Keratinocyte (primary cell): ENCODE measurements at regions not wholly inside any gene's neighbourhood (a gene's known extent, or its start where the extent isn't known, plus 50 kb on each side); places are given as distances from the start of the nearest gene placed in this dataset.

Experiments used
- DNase-seq: peaks from one replicate; pipeline ENCODE4 v3.0.0-alpha.2; 2011; ENCODE audit warnings: low read depth, missing footprints, low spot score
- FAIRE-seq: peaks from 2 replicates; lab custom pipeline; 2011; peaks lifted over from hg19 to GRCh38; lab: Jason Lieb, UNC
- H2AFZ ChIP-seq: 2 replicates; pipeline ENCODE4 v1.6.0; 2012; ENCODE audit warnings: low read length, control low read depth, inconsistent platforms; ENCODE audit not compliant: control insufficient read depth
- H3K27ac ChIP-seq: 2 replicates; pipeline ENCODE4 v1.5.1; 2011; ENCODE audit warnings: low read length; ENCODE audit not compliant: control insufficient read depth, insufficient read depth
- H3K27me3 ChIP-seq: 3 replicates; pipeline ENCODE4 v1.6.0; 2011; ENCODE audit warnings: low read length; ENCODE audit not compliant: control insufficient read depth, insufficient read depth; ENCODE audit errors: extremely low read depth
- H3K36me3 ChIP-seq, 2 experiments: 2 replicates in 1 of 2; 3 replicates in 1 of 2; pipeline ENCODE4 v1.5.1; 2011; ENCODE audit warnings: low read length in 2 of 2, mild to moderate bottlenecking in 1 of 2; ENCODE audit not compliant: control insufficient read depth in 2 of 2, insufficient read depth in 2 of 2; ENCODE audit errors: extremely low read depth in 1 of 2
- H3K4me1 ChIP-seq: 3 replicates; pipeline ENCODE4 v1.5.1; 2011; ENCODE audit warnings: low read length; ENCODE audit not compliant: control insufficient read depth, insufficient read depth; ENCODE audit errors: extremely low read depth
- H3K4me2 ChIP-seq: 3 replicates; pipeline ENCODE4 v1.6.0; 2011; ENCODE audit warnings: low read depth, low read length; ENCODE audit not compliant: control insufficient read depth, insufficient read depth; ENCODE audit errors: extremely low read depth
- H3K4me3 ChIP-seq, 3 experiments: fragments of 200-600 bp in 1 of 3; sonication (generic) in 1 of 3; 2 replicates in 2 of 3; 3 replicates in 1 of 3; pipeline ENCODE4 v1.5.1; 2011 to 2016; ENCODE audit warnings: low read length in 3 of 3, mild to moderate bottlenecking in 3 of 3, control low read depth in 2 of 3, inconsistent platforms in 1 of 3, low read depth in 1 of 3, mixed read lengths in 1 of 3, mixed run types in 1 of 3, moderate library complexity in 1 of 3; ENCODE audit not compliant: control insufficient read depth in 2 of 3, insufficient read depth in 2 of 3; ENCODE audit errors: extremely low read depth in 1 of 3
- H3K79me2 ChIP-seq: 2 replicates; pipeline ENCODE4 v1.6.0; 2012; ENCODE audit warnings: low read length; ENCODE audit not compliant: control insufficient read depth, insufficient read depth
- H3K9ac ChIP-seq: 3 replicates; pipeline ENCODE4 v1.6.0; 2011; ENCODE audit warnings: low read length; ENCODE audit not compliant: control insufficient read depth, insufficient read depth; ENCODE audit errors: extremely low read depth
- H3K9me1 ChIP-seq: 3 replicates; pipeline ENCODE4 v1.6.0; 2011; ENCODE audit warnings: low read length; ENCODE audit not compliant: control insufficient read depth, insufficient read depth; ENCODE audit errors: extremely low read depth
- H3K9me3 ChIP-seq: 2 replicates; pipeline ENCODE4 v1.5.1; 2012; ENCODE audit warnings: low read depth, low read length; ENCODE audit not compliant: control insufficient read depth
- H4K20me1 ChIP-seq: 3 replicates; pipeline ENCODE4 v1.6.0; 2011; ENCODE audit warnings: low read length; ENCODE audit not compliant: control insufficient read depth, insufficient read depth; ENCODE audit errors: extremely low read depth
- CTCF ChIP-seq, 3 experiments: IDR thresholded peaks in 1 of 3; conservative IDR thresholded peaks in 1 of 3; optimal IDR thresholded peaks in 1 of 3; 2 replicates in 2 of 3; 3 replicates in 1 of 3; pipeline versions ENCODE3 to v1.5.1; 2011; ENCODE audit warnings: low read length in 3 of 3, mild to moderate bottlenecking in 3 of 3, moderate library complexity in 2 of 3, control low read depth in 1 of 3, inconsistent platforms in 1 of 3; ENCODE audit not compliant: insufficient read depth in 2 of 3; ENCODE audit errors: extremely low read depth in 1 of 3
- EZH2 ChIP-seq: IDR thresholded peaks from one replicate; pipeline ENCODE4 v1.6.1; 2012; ENCODE audit warnings: inconsistent platforms, mild to moderate bottlenecking, low read length, moderate library complexity
- dilution Hi-C: fragments of 300-500 bp; cut with MboI; formaldehyde crosslinking; loops from one replicate; pipeline ENCODE4 v1.7.0; 2020; ENCODE audit warnings: low sequenced_read_pairs; ENCODE audit not compliant: extremely low pct_ligation_motif_present

- no peaks in the 10 kb centered on the region for H3K4me1 ChIP-seq
- no peak for TF ChIP-seq EZH2
- no peak for TF ChIP-seq CTCF (optimal IDR thresholded peaks at IDR 0.05 in 1 of 3, IDR thresholded peaks at IDR 0.05 in 1 of 3, conservative IDR thresholded peaks at IDR 0.05 in 1 of 3; ENCODE audit: extremely low read depth in 1 of 3, insufficient read depth in 2 of 3, low read length in 3 of 3)
- FAIRE-seq (no peak), DNase-seq (no peak)
- no peaks in the 10 kb centered on the region for H3K9me1 ChIP-seq
- H3K4me2 ChIP-seq, result no peak overlapping the region
- H3K79me2 ChIP-seq, result no peaks in the 10 kb centered on the region
- H4K20me1 ChIP-seq, result no peaks in the 10 kb centered on the region
- H3K36me3 ChIP-seq, result no peaks in the 10 kb centered on the region
- dilution Hi-C loops, result no loop called here
- no peak overlapping the region for H3K4me3 ChIP-seq
- H2AFZ ChIP-seq, result no peak overlapping the region
- no peaks in the 10 kb centered on the region for H3K9me3 ChIP-seq
- no peaks in the 10 kb centered on the region for H3K27me3 ChIP-seq
- no peak overlapping the region for H3K9ac ChIP-seq
- H3K27ac ChIP-seq, result no peak overlapping the region
Observed at GRCh38 chr16:60811657-60812056, 1224.6 kb downstream of the CDH8 start.

GRCh38 chr16:60811051-60811608 lies 1225.1 kb downstream of the CDH8 start:
- H4K20me1 ChIP-seq, result no peaks in the 10 kb centered on the region
- no peaks in the 10 kb centered on the region for H3K9me1 ChIP-seq
- H3K27me3 ChIP-seq, result no peaks in the 10 kb centered on the region
- FAIRE-seq (no peak), DNase-seq (no peak)
- no peaks in the 10 kb centered on the region for H3K36me3 ChIP-seq
- no peak overlapping the region for H3K9ac ChIP-seq
- H3K79me2 ChIP-seq, result no peaks in the 10 kb centered on the region
- no peaks in the 10 kb centered on the region for H3K4me1 ChIP-seq
- H3K4me3 ChIP-seq, result no peak overlapping the region
- dilution Hi-C loops, result no loop called here
- no peak for TF ChIP-seq EZH2
- H3K27ac ChIP-seq, result no peak overlapping the region
- no peaks in the 10 kb centered on the region for H3K9me3 ChIP-seq
- no peak overlapping the region for H2AFZ ChIP-seq
- no peak overlapping the region for H3K4me2 ChIP-seq

DNA sequence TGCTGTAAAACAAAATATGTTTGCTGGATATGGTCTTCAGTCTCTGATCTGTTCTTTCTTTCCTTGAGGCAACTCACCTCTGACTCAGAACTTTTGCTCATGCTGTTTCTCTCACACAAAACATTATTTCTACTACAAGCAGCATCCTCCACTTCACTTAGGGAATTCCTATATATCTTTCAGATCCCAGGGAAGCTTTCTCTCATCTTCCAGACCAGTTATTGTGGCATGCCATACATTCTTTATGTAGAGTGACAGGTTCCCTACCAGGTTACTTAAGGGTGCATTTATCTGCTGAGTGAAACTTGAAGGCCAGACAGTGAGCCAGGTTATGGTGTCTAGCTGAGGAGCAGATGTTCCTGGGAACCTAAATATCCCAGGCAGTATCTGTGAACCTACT lies 1226.0 kb downstream of the CDH8 start:
- H3K9me1 ChIP-seq, result no peaks in the 10 kb centered on the region
- no peaks in the 10 kb centered on the region for H4K20me1 ChIP-seq
- no peak overlapping the region for H3K4me2 ChIP-seq
- no peak overlapping the region for H3K27ac ChIP-seq
- no peaks in the 10 kb centered on the region for H3K9me3 ChIP-seq
- no peak overlapping the region for H3K9ac ChIP-seq
- no peaks in the 10 kb centered on the region for H3K4me1 ChIP-seq
- FAIRE-seq (no peak), DNase-seq (no peak)
- no peak overlapping the region for H2AFZ ChIP-seq
- no peaks in the 10 kb centered on the region for H3K36me3 ChIP-seq
- no peaks in the 10 kb centered on the region for H3K27me3 ChIP-seq
- H3K4me3 ChIP-seq, result no peak overlapping the region
- dilution Hi-C loops, result no loop called here
- TF ChIP-seq CTCF (optimal IDR thresholded peaks at IDR 0.05 in 1 of 3, IDR thresholded peaks at IDR 0.05 in 1 of 3, conservative IDR thresholded peaks at IDR 0.05 in 1 of 3; ENCODE audit: extremely low read depth in 1 of 3, insufficient read depth in 2 of 3, low read length in 3 of 3) (no peak), EZH2 (no peak)
- no peaks in the 10 kb centered on the region for H3K79me2 ChIP-seq
